ENCODE measurements at regions not wholly inside any gene's neighbourhood (a gene's known extent, or its start where the extent isn't known, plus 50 kb on each side); places are given as distances from the start of the nearest gene placed in this dataset.

GRCh38 chr2:108118996-108119395, 120.8 kb upstream of the SULT1C3 start:
- H3K4me3 ChIP-seq (ENCODE audit: insufficient read depth, low read depth, low read length), result no peak overlapping the region
- no peaks in the 10 kb centered on the region for H3K27me3 ChIP-seq (ENCODE audit: control insufficient read depth, insufficient read depth, low read length)
- no peaks in the 10 kb centered on the region for H3K36me3 ChIP-seq (replicated peaks; ENCODE audit: control insufficient read depth, insufficient read depth, low read length)
- DNase-seq, result no peak

- no peaks in the 10 kb centered on the region for H3K36me3 ChIP-seq (replicated peaks; ENCODE audit: control insufficient read depth, insufficient read depth, low read length)
- DNase-seq, result no peak
- no peaks in the 10 kb centered on the region for H3K27me3 ChIP-seq (ENCODE audit: control insufficient read depth, insufficient read depth, low read length)
- no peak overlapping the region for H3K4me3 ChIP-seq (ENCODE audit: insufficient read depth, low read depth, low read length)
Observed at GRCh38 chr2:108119492-108119891, 120.3 kb upstream of the SULT1C3 start.

DNA sequence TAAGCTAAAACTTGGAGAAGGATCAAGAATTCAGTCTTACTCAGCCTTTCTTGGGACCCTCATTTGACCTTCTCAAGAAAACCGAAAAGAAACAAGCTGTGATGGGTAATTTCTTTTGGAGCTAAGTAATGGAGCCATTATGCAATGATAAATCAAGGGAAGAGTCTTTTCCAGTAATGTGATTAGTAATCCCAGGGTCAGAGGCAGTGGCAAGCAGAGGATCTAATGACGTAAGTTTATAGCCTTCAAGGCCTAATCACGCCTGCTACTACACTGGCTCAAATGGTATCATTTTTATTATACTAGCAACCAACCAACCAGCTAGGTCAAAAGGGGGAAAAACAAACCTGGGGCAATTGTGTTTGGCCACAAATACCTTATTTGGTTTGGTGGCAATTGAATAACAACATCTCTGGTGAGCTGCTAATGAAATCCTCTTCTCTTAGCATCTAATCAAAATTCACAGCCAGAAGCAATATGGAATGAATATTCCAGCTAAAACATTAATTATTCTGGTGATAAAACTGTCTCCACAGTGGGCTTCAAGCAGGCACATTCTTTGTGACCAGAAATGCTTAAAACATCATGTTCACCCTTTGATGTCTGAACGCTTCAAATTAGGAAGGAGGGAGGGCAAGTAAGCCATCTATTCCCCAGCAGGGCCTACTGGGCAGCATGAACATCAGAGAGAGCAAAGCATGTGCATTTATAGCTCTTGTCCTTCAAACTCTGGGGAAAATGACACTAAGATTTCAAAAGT, 114.9 kb upstream of the SULT1C3 start:
- Histone ChIP-seq H3K36me3 (replicated peaks; ENCODE audit: control insufficient read depth, insufficient read depth, low read length) (no peaks in the 10 kb centered on the region), H3K4me3 (ENCODE audit: insufficient read depth, low read depth, low read length) (no peak overlapping the region), H3K27me3 (ENCODE audit: control insufficient read depth, insufficient read depth, low read length) (no peaks in the 10 kb centered on the region)
- no peak for DNase-seq

DNA sequence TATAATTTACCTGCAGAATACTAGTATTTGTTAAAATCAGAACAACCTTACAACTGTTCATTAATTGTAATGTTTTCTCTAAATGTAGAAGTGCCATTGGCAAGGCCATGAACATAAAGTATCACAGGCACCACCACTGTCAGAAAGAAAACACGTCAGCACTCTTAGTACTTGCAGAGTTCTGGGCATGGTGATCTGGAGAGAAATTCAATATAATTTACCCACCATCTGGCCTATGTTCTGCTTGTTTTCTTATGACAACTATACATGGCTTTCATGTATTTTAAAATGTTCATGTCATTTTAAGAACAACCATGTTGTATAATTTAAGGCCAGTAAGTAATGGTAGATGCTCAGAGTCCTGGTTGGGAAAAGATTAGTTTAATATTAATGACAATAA, 114.2 kb upstream of the SULT1C3 start:
- H3K4me3 ChIP-seq (ENCODE audit: insufficient read depth, low read depth, low read length), result no peak overlapping the region
- no peaks in the 10 kb centered on the region for H3K27me3 ChIP-seq (ENCODE audit: control insufficient read depth, insufficient read depth, low read length)
- no peak for DNase-seq
- H3K36me3 ChIP-seq (replicated peaks; ENCODE audit: control insufficient read depth, insufficient read depth, low read length), result no peaks in the 10 kb centered on the region

- no peaks in the 10 kb centered on the region for H3K36me3 ChIP-seq (replicated peaks; ENCODE audit: control insufficient read depth, insufficient read depth, low read length)
- no peak for DNase-seq
- H3K4me3 ChIP-seq (ENCODE audit: insufficient read depth, low read depth, low read length), result no peak overlapping the region
- H3K27me3 ChIP-seq (ENCODE audit: control insufficient read depth, insufficient read depth, low read length), result no peaks in the 10 kb centered on the region
Observed at GRCh38 chr2:108128249-108128648, 111.5 kb upstream of the SULT1C3 start.

GRCh38 chr2:108129636-108130035, 110.1 kb upstream of the SULT1C3 start:
- no peaks in the 10 kb centered on the region for H3K36me3 ChIP-seq (replicated peaks; ENCODE audit: control insufficient read depth, insufficient read depth, low read length)

DNA sequence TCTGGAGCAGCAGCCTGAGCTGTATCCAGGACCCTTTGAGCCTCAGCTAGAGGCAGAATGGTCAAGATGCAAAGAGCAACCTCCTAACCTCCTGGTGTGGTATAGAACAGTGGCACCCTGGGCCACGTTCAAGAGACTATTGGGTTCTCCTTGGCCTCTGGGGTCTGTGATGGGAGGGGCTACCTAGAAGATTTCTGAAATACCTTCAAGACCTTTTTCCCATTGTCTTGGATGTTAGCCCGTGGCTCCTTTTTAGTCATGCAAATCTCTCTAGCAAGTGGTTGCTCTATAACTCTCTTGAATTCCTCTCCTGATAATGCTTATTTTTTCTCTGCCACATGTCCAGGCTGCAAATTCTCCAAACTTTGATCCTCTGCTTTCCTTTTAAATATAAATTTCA, 106.3 kb upstream of the SULT1C3 start:
- no peak for DNase-seq
- H3K36me3 ChIP-seq (replicated peaks; ENCODE audit: control insufficient read depth, insufficient read depth, low read length), result no peaks in the 10 kb centered on the region
- no peak overlapping the region for H3K4me3 ChIP-seq (ENCODE audit: insufficient read depth, low read depth, low read length)
- no peaks in the 10 kb centered on the region for H3K27me3 ChIP-seq (ENCODE audit: control insufficient read depth, insufficient read depth, low read length)

More at GRCh38 chr2:108129636-108130035, 110.1 kb upstream of the SULT1C3 start:
- no peak for DNase-seq
- H3K4me3 ChIP-seq (ENCODE audit: insufficient read depth, low read depth, low read length), result no peak overlapping the region
- H3K27me3 ChIP-seq (ENCODE audit: control insufficient read depth, insufficient read depth, low read length), result no peaks in the 10 kb centered on the region

DNA sequence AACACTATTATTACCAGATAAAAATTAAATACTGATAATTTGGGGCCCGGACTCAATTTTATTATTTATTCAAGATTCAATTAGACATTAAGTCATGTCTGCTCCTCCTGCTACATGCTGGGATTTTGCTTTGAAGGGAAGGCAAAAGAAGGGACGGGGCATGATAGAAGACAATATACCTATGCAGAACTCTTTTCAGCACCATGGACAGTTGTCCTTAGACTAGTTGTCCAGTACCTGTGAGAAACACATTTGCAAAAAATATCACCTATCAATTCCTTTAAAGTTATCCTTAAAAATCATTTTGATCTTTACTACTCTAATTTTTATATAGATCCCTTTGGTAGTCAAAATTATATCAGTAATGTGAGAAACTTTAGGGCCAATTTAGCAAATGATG, 100.2 kb upstream of the SULT1C3 start:
- Histone ChIP-seq H3K36me3 (replicated peaks; ENCODE audit: control insufficient read depth, insufficient read depth, low read length) (no peaks in the 10 kb centered on the region), H3K4me3 (ENCODE audit: insufficient read depth, low read depth, low read length) (no peak overlapping the region), H3K27me3 (ENCODE audit: control insufficient read depth, insufficient read depth, low read length) (no peaks in the 10 kb centered on the region)
- DNase-seq, result no peak

DNA sequence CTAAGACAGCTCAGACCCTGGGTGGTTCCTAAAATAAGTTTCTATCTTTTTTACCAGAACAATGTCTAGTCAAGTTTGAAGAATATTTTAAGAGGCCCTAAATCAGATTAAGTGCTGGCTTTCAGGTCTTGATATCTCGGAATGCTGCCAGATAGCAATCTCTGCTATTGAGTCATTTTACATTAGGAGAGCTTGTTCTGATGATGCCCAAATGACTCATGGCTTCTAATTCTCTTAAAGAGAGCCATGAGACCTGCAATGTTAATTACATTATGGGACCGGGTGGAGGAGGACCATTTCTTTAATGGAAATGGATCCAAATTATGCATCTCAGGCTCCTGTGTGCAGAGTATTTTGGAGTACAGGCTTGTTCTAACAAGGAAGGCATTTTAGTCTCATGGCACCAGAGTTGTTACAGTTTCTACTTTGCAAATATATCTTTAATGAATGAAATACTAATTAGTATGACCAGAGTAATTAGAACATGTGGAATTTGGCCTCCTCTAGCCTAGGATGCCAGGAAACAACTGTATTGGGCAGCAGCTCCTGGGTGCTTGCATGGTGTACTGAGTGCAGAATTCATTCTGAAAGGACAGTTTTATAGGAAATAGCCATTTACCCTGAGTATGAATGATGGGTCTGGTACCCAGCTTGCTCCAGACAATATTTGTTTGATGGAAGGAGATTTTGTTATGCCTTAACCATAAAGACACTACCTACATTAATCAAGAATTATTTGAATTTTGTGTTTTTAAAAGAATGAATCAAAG, 94.0 kb upstream of the SULT1C3 start:
- Histone ChIP-seq H3K4me3 (ENCODE audit: insufficient read depth, low read depth, low read length) (no peak overlapping the region), H3K36me3 (replicated peaks; ENCODE audit: control insufficient read depth, insufficient read depth, low read length) (no peaks in the 10 kb centered on the region), H3K27me3 (ENCODE audit: control insufficient read depth, insufficient read depth, low read length) (no peaks in the 10 kb centered on the region)
- no peak for DNase-seq

DNA sequence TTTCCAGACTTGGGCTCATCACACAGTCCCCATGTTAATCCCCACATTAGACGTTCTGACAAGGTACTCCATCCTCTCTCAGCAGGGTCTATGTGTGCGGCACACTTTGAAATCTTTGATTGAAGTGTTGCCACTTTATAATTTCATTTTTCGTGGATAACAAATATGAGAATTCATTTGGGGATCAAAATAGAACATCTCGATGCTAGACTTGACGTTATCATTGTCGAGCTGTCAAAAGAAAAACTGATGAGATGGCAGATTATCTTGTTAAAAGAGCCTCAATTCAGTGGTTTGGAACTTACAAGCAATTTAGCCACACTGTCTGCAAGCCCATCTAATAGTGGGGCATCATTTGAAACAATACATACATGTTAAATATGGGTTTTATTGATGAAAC, 91.2 kb upstream of the SULT1C3 start:
- no peak for DNase-seq
- Histone ChIP-seq H3K4me3 (ENCODE audit: insufficient read depth, low read depth, low read length) (no peak overlapping the region), H3K36me3 (replicated peaks; ENCODE audit: control insufficient read depth, insufficient read depth, low read length) (no peaks in the 10 kb centered on the region), H3K27me3 (ENCODE audit: control insufficient read depth, insufficient read depth, low read length) (no peaks in the 10 kb centered on the region)

GRCh38 chr2:108154366-108155061, 85.3 kb upstream of the SULT1C3 start:
- no peak for DNase-seq
- Histone ChIP-seq H3K36me3 (replicated peaks; ENCODE audit: control insufficient read depth, insufficient read depth, low read length) (no peaks in the 10 kb centered on the region), H3K4me3 (ENCODE audit: insufficient read depth, low read depth, low read length) (no peak overlapping the region), H3K27me3 (ENCODE audit: control insufficient read depth, insufficient read depth, low read length) (no peaks in the 10 kb centered on the region)

- Histone ChIP-seq H3K36me3 (replicated peaks; ENCODE audit: control insufficient read depth, insufficient read depth, low read length) (no peaks in the 10 kb centered on the region), H3K27me3 (ENCODE audit: control insufficient read depth, insufficient read depth, low read length) (no peaks in the 10 kb centered on the region), H3K4me3 (ENCODE audit: insufficient read depth, low read depth, low read length) (no peak overlapping the region)
- no peak for DNase-seq
Observed at GRCh38 chr2:108161298-108161697, 78.5 kb upstream of the SULT1C3 start.

- DNase-seq, result no peak
Observed at GRCh38 chr2:108164318-108164717, 75.5 kb upstream of the SULT1C3 start.

DNA sequence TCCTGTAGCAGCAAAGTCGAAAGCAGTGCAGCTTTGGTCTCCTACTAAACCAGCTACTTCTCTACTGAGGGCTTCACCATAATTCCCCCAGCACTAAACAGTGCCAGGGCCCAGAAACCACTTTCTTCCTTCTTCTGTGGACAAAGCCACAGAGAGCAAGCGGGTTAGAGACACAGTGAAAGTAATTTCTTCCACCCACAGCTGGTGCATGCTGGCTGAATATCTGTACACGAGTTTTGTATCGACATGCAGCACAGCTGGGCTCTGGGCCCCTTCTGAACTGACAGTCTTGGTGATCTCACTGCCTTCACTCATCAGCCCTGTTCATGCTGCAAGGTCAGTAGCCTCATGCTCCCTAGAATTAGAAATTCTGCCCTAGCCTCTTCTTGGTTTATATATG, 74.0 kb upstream of the SULT1C3 start:
- DNase-seq, result no peak
- H3K36me3 ChIP-seq (replicated peaks; ENCODE audit: control insufficient read depth, insufficient read depth, low read length), result no peaks in the 10 kb centered on the region
- H3K27me3 ChIP-seq (ENCODE audit: control insufficient read depth, insufficient read depth, low read length), result no peaks in the 10 kb centered on the region
- H3K4me3 ChIP-seq (ENCODE audit: insufficient read depth, low read depth, low read length), result no peak overlapping the region

More at GRCh38 chr2:108164318-108164717, 75.5 kb upstream of the SULT1C3 start:
- Histone ChIP-seq H3K27me3 (ENCODE audit: control insufficient read depth, insufficient read depth, low read length) (no peaks in the 10 kb centered on the region), H3K36me3 (replicated peaks; ENCODE audit: control insufficient read depth, insufficient read depth, low read length) (no peaks in the 10 kb centered on the region), H3K4me3 (ENCODE audit: insufficient read depth, low read depth, low read length) (no peak overlapping the region)

GRCh38 chr2:108167699-108168098, 72.1 kb upstream of the SULT1C3 start:
- H3K27me3 ChIP-seq (ENCODE audit: control insufficient read depth, insufficient read depth, low read length), result no peaks in the 10 kb centered on the region
- DNase-seq, result no peak
- H3K4me3 ChIP-seq (ENCODE audit: insufficient read depth, low read depth, low read length), result no peak overlapping the region
- no peaks in the 10 kb centered on the region for H3K36me3 ChIP-seq (replicated peaks; ENCODE audit: control insufficient read depth, insufficient read depth, low read length)
